A673 (cell line): ENCODE measurements at regions not wholly inside any gene's neighbourhood (a gene's known extent, or its start where the extent isn't known, plus 50 kb on each side); places are given as distances from the start of the nearest gene placed in this dataset.

ENCODE experiments used
- BruUV-seq: library from RNA; stranded (reverse); fragments of 400-500 nt; replicated peaks from 2 replicates; lab custom pipeline; 2021; lab: Mats Ljungman, UMichigan
- CTCF ChIA-PET: fragments of 300-600 bp; sonication (Branson Sonifier 250); formaldehyde crosslinking; loops from one replicate; lab custom pipeline; 2022; ENCODE audit warnings: antibody characterized with exemption; lab: Charles Lee
- POLR2A ChIA-PET: fragments of 300-600 bp; sonication (Branson Sonifier 250); formaldehyde crosslinking; loops from one replicate; lab custom pipeline; 2022; ENCODE audit warnings: antibody characterized with exemption; ENCODE audit not compliant: low non-redundant PET; lab: Charles Lee
- DNase-seq: peaks from one replicate; pipeline ENCODE4 v3.0.0-alpha.2; 2015; ENCODE audit warnings: low spot score
- H3K27ac ChIP-seq: fragments of 200-600 bp; sonication (generic); 2 replicates; pipeline ENCODE4 v1.5.1; 2016; ENCODE audit warnings: mixed run types, low read depth, mild to moderate bottlenecking, mixed read lengths, antibody characterized with exemption, low read length; ENCODE audit not compliant: poor library complexity, severe bottlenecking
- H3K27me3 ChIP-seq: fragments of 200-600 bp; sonication (generic); replicated peaks from 2 replicates; pipeline ENCODE4 v1.6.1; 2017; ENCODE audit warnings: mixed run types, low read depth, mild to moderate bottlenecking, mixed read lengths, antibody characterized with exemption, low read length; ENCODE audit not compliant: insufficient read depth, poor library complexity
- H3K36me3 ChIP-seq: fragments of 200-600 bp; sonication (generic); 2 replicates; pipeline ENCODE4 v1.6.1; 2016; ENCODE audit warnings: mixed run types, mild to moderate bottlenecking, mixed read lengths, antibody characterized with exemption, low read length; ENCODE audit not compliant: insufficient read depth, poor library complexity, severe bottlenecking
- H3K4me1 ChIP-seq: fragments of 200-600 bp; sonication (generic); 2 replicates; pipeline ENCODE4 v1.6.1; 2017; ENCODE audit warnings: mixed run types, mild to moderate bottlenecking, mixed read lengths, antibody characterized with exemption, low read length; ENCODE audit not compliant: insufficient read depth, poor library complexity, severe bottlenecking
- H3K4me3 ChIP-seq: fragments of 200-600 bp; sonication (generic); 2 replicates; pipeline ENCODE4 v1.5.1; 2016; ENCODE audit warnings: low read depth, mixed run types, mild to moderate bottlenecking, mixed read lengths, low read length; ENCODE audit not compliant: poor library complexity, severe bottlenecking
- H3K9me3 ChIP-seq: fragments of 200-600 bp; sonication (generic); 2 replicates; pipeline ENCODE4 v1.6.1; 2016; ENCODE audit warnings: mixed run types, low read depth, mild to moderate bottlenecking, mixed read lengths, antibody characterized with exemption, low read length; ENCODE audit not compliant: poor library complexity, severe bottlenecking
- EZH2 ChIP-seq: fragments of 200-600 bp; sonication (generic); IDR thresholded peaks from 2 replicates; pipeline ENCODE4 v1.6.1; 2017; ENCODE audit warnings: borderline replicate concordance, low read depth, mild to moderate bottlenecking, mixed read lengths, antibody characterized with exemption, low read length; ENCODE audit not compliant: poor library complexity, severe bottlenecking
- intact Hi-C: fragments of 100-400 bp; cut with micrococcal nuclease; formaldehyde crosslinking; loops from one replicate; pipeline ENCODE4 v1.10.0; 2022; ENCODE audit not compliant: unreplicated experiment
- TF ChIP-seq, protein P1 (sequence below): fragments of 300-800, 200-600 bp; sonication (generic); conservative IDR thresholded peaks from 2 replicates; pipeline ENCODE4 v1.5.1; 2017; ENCODE audit warnings: low read depth, mild to moderate bottlenecking, antibody characterized with exemption, low read length, moderate library complexity, mixed read lengths

- Histone ChIP-seq H3K9me3 (no peaks in the 10 kb centered on the region), H3K27ac (no peak overlapping the region), H3K4me3 (no peak overlapping the region), H3K36me3 (no peaks in the 10 kb centered on the region), H3K4me1 (peaks cover 3% of the 10 kb centered on the region), H3K27me3 (no peaks in the 10 kb centered on the region)
- CTCF ChIA-PET = no interaction called here
- POLR2A ChIA-PET = no interaction called here
- no TSS peak for BruUV-seq
- DNase-seq = no peak
- intact Hi-C loops = no loop called here
- no peak for TF ChIP-seq EZH2
- TF ChIP-seq, protein P1, sequence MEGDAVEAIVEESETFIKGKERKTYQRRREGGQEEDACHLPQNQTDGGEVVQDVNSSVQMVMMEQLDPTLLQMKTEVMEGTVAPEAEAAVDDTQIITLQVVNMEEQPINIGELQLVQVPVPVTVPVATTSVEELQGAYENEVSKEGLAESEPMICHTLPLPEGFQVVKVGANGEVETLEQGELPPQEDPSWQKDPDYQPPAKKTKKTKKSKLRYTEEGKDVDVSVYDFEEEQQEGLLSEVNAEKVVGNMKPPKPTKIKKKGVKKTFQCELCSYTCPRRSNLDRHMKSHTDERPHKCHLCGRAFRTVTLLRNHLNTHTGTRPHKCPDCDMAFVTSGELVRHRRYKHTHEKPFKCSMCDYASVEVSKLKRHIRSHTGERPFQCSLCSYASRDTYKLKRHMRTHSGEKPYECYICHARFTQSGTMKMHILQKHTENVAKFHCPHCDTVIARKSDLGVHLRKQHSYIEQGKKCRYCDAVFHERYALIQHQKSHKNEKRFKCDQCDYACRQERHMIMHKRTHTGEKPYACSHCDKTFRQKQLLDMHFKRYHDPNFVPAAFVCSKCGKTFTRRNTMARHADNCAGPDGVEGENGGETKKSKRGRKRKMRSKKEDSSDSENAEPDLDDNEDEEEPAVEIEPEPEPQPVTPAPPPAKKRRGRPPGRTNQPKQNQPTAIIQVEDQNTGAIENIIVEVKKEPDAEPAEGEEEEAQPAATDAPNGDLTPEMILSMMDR = no peak
Measured at GRCh38 chr3:117003501-117003900, 293.9 kb downstream of the TUSC7 start.

DNA sequence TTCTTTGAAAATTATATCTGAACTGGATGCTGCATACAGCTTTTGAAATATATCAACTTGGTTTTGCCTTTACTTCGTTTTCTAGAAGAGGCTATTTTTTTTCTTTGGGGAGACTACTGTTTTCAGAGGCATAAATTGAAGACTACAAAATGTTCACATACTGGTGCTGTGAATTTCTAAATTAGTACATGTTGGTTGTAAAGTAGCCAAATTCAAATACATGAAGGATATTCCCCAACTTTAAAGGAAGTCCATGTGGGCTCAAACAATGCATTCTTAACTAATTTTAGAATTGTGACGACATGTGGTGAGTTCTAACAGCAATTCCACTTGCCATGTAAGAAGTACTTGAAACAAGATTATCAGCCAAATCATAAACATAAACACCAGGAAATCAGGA lies 295.7 kb downstream of the TUSC7 start:
- Histone ChIP-seq H3K4me1 (peaks cover 3% of the 10 kb centered on the region), H3K4me3 (no peak overlapping the region), H3K36me3 (no peaks in the 10 kb centered on the region), H3K27me3 (no peaks in the 10 kb centered on the region), H3K27ac (no peak overlapping the region), H3K9me3 (no peaks in the 10 kb centered on the region)
- intact Hi-C loops = no loop called here
- TF ChIP-seq, protein P1 = no peak
- no peak for TF ChIP-seq EZH2
- BruUV-seq = no TSS peak
- no peak for DNase-seq
- ChIA-PET POLR2A (no interaction called here), CTCF (no interaction called here)

DNA sequence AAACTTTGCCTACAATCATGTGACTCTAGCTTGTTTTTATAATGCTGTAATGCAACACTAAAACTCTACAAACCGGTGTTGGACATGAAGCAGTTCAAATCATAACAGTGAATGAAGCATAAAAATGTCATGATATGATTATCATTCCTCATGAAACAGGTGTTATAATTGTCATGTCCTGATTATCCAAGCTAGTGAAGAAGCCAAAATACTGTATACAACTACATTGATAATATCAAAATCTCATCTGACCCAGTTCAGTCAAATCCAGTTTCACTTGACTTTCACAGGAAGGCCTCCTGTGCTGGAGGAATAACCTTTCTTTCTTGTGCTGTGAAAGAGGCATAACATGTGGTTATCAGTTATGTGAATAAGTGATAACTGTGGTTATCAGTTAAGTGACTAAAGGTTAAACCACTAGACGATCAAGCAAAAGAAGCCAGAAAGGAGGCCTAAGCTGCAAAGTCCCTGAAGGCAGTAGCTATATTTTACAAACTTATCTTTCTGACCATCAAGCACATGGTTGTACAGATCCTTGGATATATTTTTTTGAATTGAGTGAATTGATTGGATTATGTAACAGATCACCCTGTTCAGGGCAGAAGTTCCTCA lies 296.4 kb downstream of the TUSC7 start:
- TF ChIP-seq, protein P1 = no peak
- no peak for TF ChIP-seq EZH2
- no peaks in the 10 kb centered on the region for H3K27me3 ChIP-seq
- no peaks in the 10 kb centered on the region for H3K9me3 ChIP-seq
- H3K4me1 ChIP-seq = peaks cover 3% of the 10 kb centered on the region
- H3K27ac ChIP-seq = no peak overlapping the region
- BruUV-seq = no TSS peak
- CTCF ChIA-PET = no interaction called here
- no peaks in the 10 kb centered on the region for H3K36me3 ChIP-seq
- no peak overlapping the region for H3K4me3 ChIP-seq
- POLR2A ChIA-PET = no interaction called here
- intact Hi-C loops = no loop called here
- no peak for DNase-seq
